BLaER1 (cell line): ENCODE measurements at regions not wholly inside any gene's neighbourhood (a gene's known extent, or its start where the extent isn't known, plus 50 kb on each side); places are given as distances from the start of the nearest gene placed in this dataset.

Experiments
- H3K27ac ChIP-seq: shearing (Covaris generic); formaldehyde crosslinking; 2 replicates; pipeline ENCODE4 v1.8.1; 2022
- H3K27me3 ChIP-seq: shearing (Covaris generic); formaldehyde crosslinking; 2 replicates; pipeline ENCODE4 v1.8.1; 2022
- H3K36me3 ChIP-seq: shearing (Covaris generic); formaldehyde crosslinking; 2 replicates; pipeline ENCODE4 v1.8.1; 2022
- H3K4me1 ChIP-seq: shearing (Covaris generic); formaldehyde crosslinking; 2 replicates; pipeline ENCODE4 v1.8.1; 2022
- H3K4me2 ChIP-seq: shearing (Covaris generic); formaldehyde crosslinking; 2 replicates; pipeline ENCODE4 v1.8.1; 2022
- H3K4me3 ChIP-seq: shearing (Covaris generic); formaldehyde crosslinking; 2 replicates; pipeline ENCODE4 v1.8.1; 2022
- H3K9ac ChIP-seq: shearing (Covaris generic); formaldehyde crosslinking; 2 replicates; pipeline ENCODE4 v1.8.1; 2022
- H3K9me3 ChIP-seq: shearing (Covaris generic); formaldehyde crosslinking; 2 replicates; pipeline ENCODE4 v1.8.1; 2022
- H4K20me1 ChIP-seq: shearing (Covaris generic); formaldehyde crosslinking; 2 replicates; pipeline ENCODE4 v1.8.1; 2022
- Cebpa-rat ChIP-seq: shearing (Covaris generic); IDR thresholded peaks from 2 replicates; pipeline ENCODE4 v1.8.1; 2022

DNA sequence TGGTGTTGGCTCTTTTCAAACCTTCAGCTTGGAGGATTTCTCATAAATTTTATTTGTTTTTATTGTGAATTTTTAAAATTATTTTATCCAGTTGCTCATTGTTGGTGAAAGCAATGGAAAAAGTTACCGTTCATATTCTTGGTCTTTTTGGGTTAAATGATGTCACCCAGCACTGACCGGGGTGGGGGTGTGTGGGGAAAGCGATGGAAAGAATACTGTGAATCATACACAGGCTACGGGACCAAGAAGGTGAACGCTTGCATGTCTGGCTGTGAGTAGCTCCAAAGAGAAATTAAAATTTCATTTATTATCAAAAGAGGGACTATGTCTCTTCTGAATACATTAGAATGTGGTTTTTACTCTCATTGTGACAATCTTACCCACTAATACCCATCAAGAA lies 430.1 kb downstream of the AEBP2 start:
- Histone ChIP-seq H3K9me3 (no peaks in the 10 kb centered on the region), H3K36me3 (no peaks in the 10 kb centered on the region), H3K4me3 (no peak overlapping the region), H3K27ac (no peak overlapping the region), H4K20me1 (no peaks in the 10 kb centered on the region), H3K9ac (no peak overlapping the region), H3K4me2 (no peak overlapping the region), H3K4me1 (no peaks in the 10 kb centered on the region), H3K27me3 (no peaks in the 10 kb centered on the region)
- no peak for TF ChIP-seq Cebpa-rat

DNA sequence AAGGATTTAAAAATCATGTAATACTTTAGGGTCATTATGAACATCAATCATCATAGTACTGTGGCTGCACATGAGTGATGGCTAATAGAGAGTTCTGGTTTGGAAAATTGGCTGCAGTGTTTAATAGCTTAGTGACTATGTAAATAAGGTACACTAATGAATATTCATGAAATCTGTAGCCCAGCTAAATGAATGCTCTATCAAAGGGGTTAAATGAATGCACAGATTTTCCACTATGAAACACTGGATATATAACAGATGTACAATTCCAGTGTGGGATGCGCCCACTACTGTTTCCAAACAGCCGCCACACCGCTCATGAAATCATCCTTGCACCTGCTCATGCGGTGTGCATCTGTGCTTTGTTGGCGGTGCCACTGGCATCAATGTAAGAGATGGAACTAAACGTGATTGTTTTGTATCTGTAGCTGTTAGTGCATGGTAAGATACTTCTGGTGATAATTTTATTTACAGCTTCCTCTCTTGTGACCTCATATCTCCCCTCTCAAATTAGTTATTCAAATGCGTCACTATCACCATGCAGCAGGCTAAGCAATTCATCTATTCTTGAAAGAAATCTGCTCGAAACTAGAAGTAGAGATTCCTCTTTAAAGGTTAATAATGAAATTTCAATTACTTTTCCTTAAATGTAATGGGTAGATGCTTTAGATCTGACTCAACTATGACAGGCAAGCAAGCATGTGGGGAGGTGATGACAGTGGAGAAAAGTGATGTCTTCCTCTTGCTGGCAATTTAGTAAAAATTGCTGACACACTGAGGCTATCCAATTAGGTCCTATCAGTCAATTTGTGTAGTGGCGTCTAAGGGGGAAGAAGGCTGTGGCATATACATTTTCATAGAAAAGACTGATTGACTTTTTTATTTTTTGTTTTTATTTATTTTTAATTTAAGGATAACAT lies 433.6 kb downstream of the AEBP2 start:
- no peak for TF ChIP-seq Cebpa-rat
- Histone ChIP-seq H4K20me1 (no peaks in the 10 kb centered on the region), H3K36me3 (no peaks in the 10 kb centered on the region), H3K9ac (no peak overlapping the region), H3K27me3 (no peaks in the 10 kb centered on the region), H3K27ac (no peak overlapping the region), H3K4me2 (no peak overlapping the region), H3K9me3 (no peaks in the 10 kb centered on the region), H3K4me3 (no peak overlapping the region), H3K4me1 (no peaks in the 10 kb centered on the region)

DNA sequence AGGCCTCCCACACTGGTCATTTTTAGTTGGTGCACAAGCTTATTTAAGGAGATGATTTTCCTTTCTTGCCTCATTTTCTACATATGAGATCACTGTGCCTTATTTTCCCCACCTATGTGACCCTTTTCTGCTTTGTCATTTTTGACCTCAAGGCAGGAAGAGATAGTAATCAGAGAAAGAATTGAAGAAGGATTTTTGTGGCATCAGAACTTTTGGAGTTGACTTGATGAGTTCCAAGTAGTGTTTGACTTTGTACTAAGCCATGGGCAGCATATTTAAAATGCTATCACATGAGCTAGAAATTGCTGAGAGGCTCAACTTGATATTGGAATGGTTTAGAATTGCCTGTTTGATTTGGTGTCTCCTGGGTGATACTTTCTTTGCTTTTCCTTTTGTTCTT lies 440.8 kb downstream of the AEBP2 start:
- Histone ChIP-seq H3K27ac (no peak overlapping the region), H3K9ac (no peak overlapping the region), H3K9me3 (0 out of 2 replicates have a peak, but pooled peaks cover 4% of the 10 kb centered on the region), H3K4me2 (no peak overlapping the region), H3K36me3 (no peaks in the 10 kb centered on the region), H4K20me1 (no peaks in the 10 kb centered on the region), H3K27me3 (no peaks in the 10 kb centered on the region), H3K4me1 (no peaks in the 10 kb centered on the region), H3K4me3 (no peak overlapping the region)
- no peak for TF ChIP-seq Cebpa-rat

DNA sequence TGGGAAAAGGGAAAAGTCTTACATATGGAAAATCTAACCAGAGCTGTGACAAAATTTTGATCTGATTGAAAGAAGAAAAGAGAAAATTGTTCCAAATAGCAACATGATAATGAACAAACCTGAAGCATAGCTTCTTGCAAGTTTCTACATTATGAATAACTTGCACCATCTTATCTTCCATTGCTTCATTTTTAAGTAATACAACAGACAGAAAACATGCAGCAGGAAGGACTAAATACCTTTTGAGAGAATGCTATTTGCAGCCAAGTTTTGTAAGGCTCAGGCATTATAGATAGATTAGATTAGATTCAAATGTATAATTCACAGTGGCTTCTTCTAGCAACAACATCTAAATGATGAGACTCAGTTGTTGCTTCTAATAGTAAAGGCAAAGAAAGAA lies 441.4 kb downstream of the AEBP2 start:
- TF ChIP-seq Cebpa-rat = no peak
- no peaks in the 10 kb centered on the region for H3K4me1 ChIP-seq
- H3K4me3 ChIP-seq = no peak overlapping the region
- H3K36me3 ChIP-seq = no peaks in the 10 kb centered on the region
- H3K9me3 ChIP-seq = 0 out of 2 replicates have a peak, but pooled peaks cover 4% of the 10 kb centered on the region
- no peaks in the 10 kb centered on the region for H4K20me1 ChIP-seq
- no peaks in the 10 kb centered on the region for H3K27me3 ChIP-seq
- H3K4me2 ChIP-seq = no peak overlapping the region
- no peak overlapping the region for H3K9ac ChIP-seq
- no peak overlapping the region for H3K27ac ChIP-seq

DNA sequence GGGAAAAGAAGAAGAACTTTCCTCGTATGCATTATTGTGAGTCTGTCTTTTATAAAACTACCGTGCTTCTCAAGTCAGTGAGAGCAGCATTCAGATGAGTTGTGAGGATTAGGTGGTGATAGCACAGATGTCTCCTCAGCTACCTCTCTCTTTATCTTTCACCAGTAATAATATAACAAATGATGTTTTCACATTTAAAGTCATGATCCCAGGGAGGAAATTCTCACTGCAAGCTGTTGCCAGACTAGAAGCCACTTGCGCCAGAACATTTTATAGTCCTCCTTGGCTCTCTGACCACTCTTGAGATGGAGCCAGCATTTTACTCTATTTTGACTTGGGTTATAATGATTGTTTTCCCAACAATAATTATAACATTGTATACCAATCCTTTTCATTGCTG lies 443.1 kb downstream of the AEBP2 start:
- Histone ChIP-seq H3K36me3 (no peaks in the 10 kb centered on the region), H3K27me3 (no peaks in the 10 kb centered on the region), H3K27ac (no peak overlapping the region), H4K20me1 (no peaks in the 10 kb centered on the region), H3K9me3 (0 out of 2 replicates have a peak, but pooled peaks cover 4% of the 10 kb centered on the region), H3K4me2 (no peak overlapping the region), H3K9ac (no peak overlapping the region), H3K4me3 (no peak overlapping the region), H3K4me1 (no peaks in the 10 kb centered on the region)
- TF ChIP-seq Cebpa-rat = no peak

DNA sequence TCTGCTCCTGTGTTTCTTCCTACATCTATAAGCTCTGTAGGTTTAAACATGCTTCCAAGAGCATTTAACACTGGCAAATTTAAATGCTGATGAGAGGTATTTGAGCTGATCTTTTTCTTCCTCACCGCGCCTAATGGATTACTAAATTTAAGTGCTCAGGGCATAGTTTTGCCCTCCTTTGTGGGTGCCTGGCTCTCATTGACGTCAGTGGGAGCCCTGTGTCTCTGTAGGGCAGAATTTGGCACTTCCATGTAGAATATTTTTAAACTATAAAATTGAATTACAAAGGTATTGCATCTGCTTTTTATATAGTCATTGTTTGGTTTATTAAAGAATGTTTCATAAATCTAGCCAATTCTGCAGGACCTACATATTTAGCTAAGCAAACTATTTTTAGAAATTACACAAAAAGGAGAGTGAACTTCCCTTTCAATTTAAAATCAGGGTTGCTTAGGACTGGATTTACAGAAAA lies 444.8 kb downstream of the AEBP2 start:
- H3K27ac ChIP-seq = no peak overlapping the region

DNA sequence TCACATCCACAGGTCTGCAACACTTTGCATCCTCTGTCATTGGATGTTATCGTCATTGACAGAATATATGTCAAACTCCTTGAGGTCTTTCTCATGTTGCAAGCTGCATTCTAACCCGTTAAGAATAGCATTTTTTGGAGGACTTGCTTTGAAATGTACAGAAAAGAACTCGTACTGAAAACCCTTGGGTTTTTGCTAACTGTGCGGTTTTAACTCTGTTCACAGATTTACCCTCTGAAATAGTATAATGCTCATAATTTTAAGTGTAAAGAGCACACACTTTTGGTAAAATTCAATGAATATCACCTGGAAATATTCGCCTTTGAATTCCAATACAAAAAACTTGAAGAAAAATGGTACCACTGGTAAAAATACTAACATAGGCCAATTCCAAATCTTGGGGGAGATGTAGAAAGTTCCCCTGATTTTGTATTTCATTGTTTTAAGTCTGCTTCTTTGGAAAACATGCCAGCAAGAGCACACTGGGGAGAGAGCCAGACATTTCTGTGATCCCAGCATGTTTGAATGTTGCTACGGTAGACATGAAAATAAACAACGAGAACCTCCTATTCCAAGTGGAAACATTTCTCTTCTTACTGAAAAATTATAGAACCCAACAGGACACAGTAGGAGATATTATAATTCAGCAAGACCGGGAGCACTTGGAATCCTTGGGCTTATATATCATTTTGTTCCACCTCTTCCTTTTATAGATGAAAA lies 446.0 kb downstream of the AEBP2 start:
- Histone ChIP-seq H3K27ac (no peak overlapping the region), H3K4me2 (no peak overlapping the region), H3K36me3 (no peaks in the 10 kb centered on the region)

More for the DNA sequence above, 444.8 kb downstream of the AEBP2 start:
- no peaks in the 10 kb centered on the region for H3K36me3 ChIP-seq
- no peaks in the 10 kb centered on the region for H3K27me3 ChIP-seq
- H3K4me1 ChIP-seq = no peaks in the 10 kb centered on the region
- H3K4me3 ChIP-seq = no peak overlapping the region
- no peaks in the 10 kb centered on the region for H4K20me1 ChIP-seq
- 0 out of 2 replicates have a peak, but pooled peaks cover 4% of the 10 kb centered on the region for H3K9me3 ChIP-seq
- H3K9ac ChIP-seq = no peak overlapping the region
- TF ChIP-seq Cebpa-rat = no peak
- no peak overlapping the region for H3K4me2 ChIP-seq

DNA sequence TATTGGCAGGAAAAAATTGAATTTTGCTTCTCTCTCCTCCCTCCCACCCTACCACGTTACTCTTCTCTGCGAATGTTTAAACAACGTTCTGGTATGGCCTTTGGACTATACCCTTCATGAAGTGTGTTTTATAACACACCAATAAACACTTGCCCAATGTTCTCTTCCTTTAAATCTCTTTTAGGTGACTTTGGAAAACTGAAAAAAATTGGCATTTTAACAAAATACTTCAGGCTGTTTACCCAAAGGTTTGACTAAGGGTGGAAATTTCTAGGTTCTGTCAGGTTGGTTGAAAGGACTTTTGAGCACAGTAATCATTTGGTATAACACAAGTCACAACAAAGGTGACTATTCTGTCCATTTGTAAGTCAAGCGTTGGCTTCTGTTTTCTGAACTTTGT lies 446.8 kb downstream of the AEBP2 start:
- H4K20me1 ChIP-seq = no peaks in the 10 kb centered on the region
- 0 out of 2 replicates have a peak, but pooled peaks cover 4% of the 10 kb centered on the region for H3K9me3 ChIP-seq
- no peak overlapping the region for H3K4me2 ChIP-seq
- H3K4me3 ChIP-seq = no peak overlapping the region
- no peak overlapping the region for H3K27ac ChIP-seq
- no peak for TF ChIP-seq Cebpa-rat
- no peaks in the 10 kb centered on the region for H3K36me3 ChIP-seq
- H3K9ac ChIP-seq = no peak overlapping the region
- no peaks in the 10 kb centered on the region for H3K4me1 ChIP-seq
- no peaks in the 10 kb centered on the region for H3K27me3 ChIP-seq

More for the DNA sequence above, 446.0 kb downstream of the AEBP2 start:
- Histone ChIP-seq H3K27me3 (no peaks in the 10 kb centered on the region), H3K4me1 (no peaks in the 10 kb centered on the region), H3K9ac (no peak overlapping the region), H3K4me3 (no peak overlapping the region), H3K9me3 (0 out of 2 replicates have a peak, but pooled peaks cover 4% of the 10 kb centered on the region), H4K20me1 (no peaks in the 10 kb centered on the region)
- TF ChIP-seq Cebpa-rat = no peak

DNA sequence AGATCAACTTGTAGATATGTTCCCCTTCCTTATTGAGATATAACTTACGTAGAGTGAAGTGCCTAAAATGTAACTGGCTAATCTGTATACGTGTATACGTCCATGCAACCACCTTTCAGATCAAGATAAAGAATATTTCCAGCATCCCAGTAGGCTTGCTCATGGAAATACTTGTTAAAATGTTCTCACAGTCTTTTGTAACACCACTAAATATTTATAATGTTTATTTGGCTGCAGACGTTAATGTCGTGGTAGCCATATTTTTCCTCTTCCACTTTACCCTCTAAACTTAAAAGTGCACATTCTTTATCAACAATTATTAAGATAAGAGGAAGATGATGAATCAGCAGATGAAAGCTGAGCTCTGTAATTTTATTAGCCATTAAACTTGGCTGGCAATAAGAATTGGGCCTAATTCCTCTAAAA lies 447.4 kb downstream of the AEBP2 start:
- no peak for TF ChIP-seq Cebpa-rat
- no peak overlapping the region for H3K27ac ChIP-seq
- H3K27me3 ChIP-seq = no peaks in the 10 kb centered on the region
- H3K9ac ChIP-seq = no peak overlapping the region
- no peaks in the 10 kb centered on the region for H4K20me1 ChIP-seq
- H3K4me3 ChIP-seq = no peak overlapping the region
- no peaks in the 10 kb centered on the region for H3K36me3 ChIP-seq
- no peaks in the 10 kb centered on the region for H3K4me1 ChIP-seq
- H3K9me3 ChIP-seq = 0 out of 2 replicates have a peak, but pooled peaks cover 4% of the 10 kb centered on the region
- no peak overlapping the region for H3K4me2 ChIP-seq

DNA sequence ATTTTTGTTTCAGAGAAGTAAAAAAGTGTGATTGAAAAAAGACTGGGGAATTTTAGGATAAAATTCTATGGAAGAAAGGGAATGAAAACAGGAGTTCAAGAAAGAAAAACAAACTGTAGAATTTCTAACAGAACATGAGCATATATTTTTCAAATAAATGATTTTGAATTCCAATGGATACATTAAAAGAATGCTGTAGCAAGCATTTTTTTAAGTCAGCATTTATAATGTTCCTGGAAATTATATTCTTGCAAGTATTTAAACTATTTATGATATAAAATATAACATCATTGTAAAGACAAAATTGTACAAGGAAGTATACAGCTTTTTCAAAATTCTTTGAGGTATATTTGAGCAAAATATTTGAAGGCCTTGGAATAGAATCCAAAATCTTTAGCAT lies 450.7 kb downstream of the AEBP2 start:
- no peak for TF ChIP-seq Cebpa-rat
- Histone ChIP-seq H4K20me1 (no peaks in the 10 kb centered on the region), H3K4me1 (no peaks in the 10 kb centered on the region), H3K27ac (no peak overlapping the region), H3K4me2 (no peak overlapping the region), H3K4me3 (no peak overlapping the region), H3K27me3 (no peaks in the 10 kb centered on the region), H3K36me3 (no peaks in the 10 kb centered on the region), H3K9me3 (no peaks in the 10 kb centered on the region), H3K9ac (no peak overlapping the region)
